ENCODE measurements at regions not wholly inside any gene's neighbourhood (a gene's known extent, or its start where the extent isn't known, plus 50 kb on each side); places are given as distances from the start of the nearest gene placed in this dataset.

DNA sequence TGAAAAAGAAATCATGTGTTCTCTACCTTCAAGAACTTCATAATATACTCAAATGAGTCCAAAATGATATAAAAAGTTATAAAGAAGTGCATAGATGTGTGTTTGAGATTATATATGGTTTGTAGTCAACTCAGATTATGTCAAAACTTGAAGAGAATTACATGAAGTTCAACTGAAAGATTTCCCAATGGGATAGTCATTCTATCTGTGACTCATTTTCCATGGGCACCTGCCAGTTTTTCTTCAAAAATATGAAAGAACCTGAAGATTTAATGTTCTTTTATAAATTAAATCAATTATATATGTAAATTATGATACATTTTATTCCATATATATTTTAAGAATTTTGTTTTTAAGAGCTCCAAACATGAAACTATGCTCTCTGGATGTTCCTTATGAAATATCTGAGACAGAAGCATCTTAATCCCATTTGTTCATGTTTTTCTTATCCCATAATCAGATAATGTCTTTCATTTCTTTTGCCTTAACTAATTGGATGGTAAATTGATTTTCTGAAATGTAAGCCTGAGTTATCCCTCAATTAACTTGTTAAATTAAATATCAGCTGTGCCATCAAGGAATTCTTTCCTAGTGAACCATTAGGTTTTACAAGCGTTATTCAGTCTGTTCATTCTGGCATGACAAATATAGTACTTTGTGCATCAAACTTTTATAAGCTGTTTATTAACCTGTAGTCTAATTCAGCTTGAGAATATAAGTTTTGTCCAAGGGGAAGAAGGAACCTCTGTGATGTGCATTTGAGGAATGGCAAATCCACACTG lies 387.1 kb downstream of the IPMK start:
- CTCF ChIA-PET = no interaction called here
- ATAC-seq = no peak
- H3K9me3 Mint-ChIP-seq = peaks cover 0 to 2% (median 0%) of the 10 kb centered on the region in 11 donors
- H3K4me1 Mint-ChIP-seq = no peaks in the 10 kb centered on the region
- no peak overlapping the region for H3K4me3 Mint-ChIP-seq
- no peaks in the 10 kb centered on the region for H3K36me3 ChIP-seq (ENCODE audit: control insufficient read depth in 2 of 3, insufficient read depth in 3 of 3, low read length in 3 of 3)
- intact Hi-C loops (cut with micrococcal nuclease) = no loop called here
- no peaks in the 10 kb centered on the region for H3K9me3 ChIP-seq (ENCODE audit: control insufficient read depth in 2 of 3, low read length in 3 of 3)
- no peaks in the 10 kb centered on the region for H3K27me3 ChIP-seq (ENCODE audit: control insufficient read depth in 2 of 2, insufficient read depth in 2 of 2, low read length in 2 of 2)
- no peaks in the 10 kb centered on the region for H3K36me3 Mint-ChIP-seq
- H3K27ac ChIP-seq (ENCODE audit: low read depth, low read length) = no peak overlapping the region
- no peak overlapping the region for H3K4me3 ChIP-seq (ENCODE audit: low read length)
- no peaks in the 10 kb centered on the region for H3K4me1 ChIP-seq (ENCODE audit: control insufficient read depth in 2 of 2, insufficient read depth in 2 of 2, low read length in 2 of 2)
- DNase-seq = no peak
- POLR2A ChIA-PET = no interaction called here
- no peak overlapping the region for H3K27ac Mint-ChIP-seq
- H3K27me3 Mint-ChIP-seq = no peaks in the 10 kb centered on the region

DNA sequence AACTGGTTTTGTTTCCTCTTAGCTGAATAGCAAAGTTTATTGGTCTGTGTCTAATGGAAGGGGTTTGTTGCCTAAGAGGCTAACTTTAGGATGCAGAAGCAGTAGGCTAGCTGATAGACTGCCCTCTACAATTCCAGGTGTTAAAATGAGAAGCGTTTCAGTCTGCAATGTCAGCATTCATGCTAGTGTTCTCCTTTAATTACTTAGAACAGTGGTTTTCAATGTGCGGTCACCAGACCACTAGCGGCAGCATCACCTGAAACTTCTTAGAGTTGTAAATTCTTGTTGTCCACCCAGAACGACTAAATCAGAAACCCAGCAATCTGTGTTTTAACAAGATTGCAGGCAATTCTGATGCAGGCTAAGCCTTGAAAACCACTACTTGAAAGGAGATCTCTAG lies 392.9 kb downstream of the IPMK start:
- DNase-seq (no peak), ATAC-seq (no peak)
- Histone ChIP-seq H3K4me3 (ENCODE audit: low read length) (no peak overlapping the region), H3K27me3 (ENCODE audit: control insufficient read depth in 2 of 2, insufficient read depth in 2 of 2, low read length in 2 of 2) (no peaks in the 10 kb centered on the region), H3K4me1 (ENCODE audit: control insufficient read depth in 2 of 2, insufficient read depth in 2 of 2, low read length in 2 of 2) (no peaks in the 10 kb centered on the region), H3K27ac (ENCODE audit: low read depth, low read length) (no peak overlapping the region), H3K36me3 (ENCODE audit: control insufficient read depth in 2 of 3, insufficient read depth in 3 of 3, low read length in 3 of 3) (no peaks in the 10 kb centered on the region), H3K9me3 (ENCODE audit: control insufficient read depth in 2 of 3, low read length in 3 of 3) (no peaks in the 10 kb centered on the region)
- H3K9me3 Mint-ChIP-seq = peaks cover 0 to 14% (median 2%) of the 10 kb centered on the region in 11 donors
- ChIA-PET POLR2A (no interaction called here), CTCF (no interaction called here)
- intact Hi-C loops (cut with micrococcal nuclease) = no loop called here
- no peak overlapping the region for H3K27ac Mint-ChIP-seq
- no peaks in the 10 kb centered on the region for H3K27me3 Mint-ChIP-seq
- H3K4me3 Mint-ChIP-seq = no peak overlapping the region
- H3K36me3 Mint-ChIP-seq = no peaks in the 10 kb centered on the region
- no peaks in the 10 kb centered on the region for H3K4me1 Mint-ChIP-seq

DNA sequence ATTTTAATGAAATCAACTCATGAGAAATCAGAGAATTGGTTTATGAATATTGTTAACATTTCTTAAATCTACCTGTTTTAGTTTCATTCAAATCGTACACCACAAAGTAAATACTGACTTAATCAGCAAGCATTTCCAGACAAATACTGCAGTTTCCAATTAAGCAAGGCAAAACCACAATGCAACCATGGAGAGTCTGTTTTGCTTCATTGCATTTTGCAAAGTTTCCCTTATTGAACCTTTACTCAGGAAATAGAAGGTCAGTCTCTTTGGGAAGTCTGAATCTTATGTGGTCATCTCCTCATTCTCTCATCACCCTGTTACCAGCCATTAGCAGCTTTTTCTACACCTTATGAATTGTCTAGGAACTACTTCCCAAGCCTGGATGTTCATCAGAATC lies 400.5 kb downstream of the IPMK start:
- intact Hi-C loops (cut with micrococcal nuclease) = no loop called here

GRCh38 chr10:57864765-57865680 lies 402.7 kb downstream of the IPMK start:
- H3K9me3 Mint-ChIP-seq = peaks cover 0 to 13% (median 2%) of the 10 kb centered on the region in 11 donors
- no peak overlapping the region for H3K4me3 Mint-ChIP-seq
- H3K27me3 ChIP-seq (ENCODE audit: control insufficient read depth in 2 of 2, insufficient read depth in 2 of 2, low read length in 2 of 2) = no peaks in the 10 kb centered on the region
- no peaks in the 10 kb centered on the region for H3K4me1 Mint-ChIP-seq
- H3K9me3 ChIP-seq (ENCODE audit: control insufficient read depth in 2 of 3, low read length in 3 of 3) = no peaks in the 10 kb centered on the region
- no peak overlapping the region for H3K27ac Mint-ChIP-seq
- ATAC-seq (no peak), DNase-seq (no peak)
- H3K4me3 ChIP-seq (ENCODE audit: low read length) = no peak overlapping the region
- POLR2A ChIA-PET = no interaction called here
- H3K4me1 ChIP-seq (ENCODE audit: control insufficient read depth in 2 of 2, insufficient read depth in 2 of 2, low read length in 2 of 2) = no peaks in the 10 kb centered on the region
- CTCF ChIA-PET = no interaction called here
- no peak overlapping the region for H3K27ac ChIP-seq (ENCODE audit: low read depth, low read length)
- H3K27me3 Mint-ChIP-seq = no peaks in the 10 kb centered on the region
- no peaks in the 10 kb centered on the region for H3K36me3 ChIP-seq (ENCODE audit: control insufficient read depth in 2 of 3, insufficient read depth in 3 of 3, low read length in 3 of 3)
- intact Hi-C loops (cut with micrococcal nuclease) = no loop called here
- peaks cover 0 to 4% (median 0%) of the 10 kb centered on the region in 5 donors for H3K36me3 Mint-ChIP-seq

More for the DNA sequence above, 400.5 kb downstream of the IPMK start:
- Histone ChIP-seq H3K9me3 (ENCODE audit: control insufficient read depth in 2 of 3, low read length in 3 of 3) (no peaks in the 10 kb centered on the region), H3K27ac (ENCODE audit: low read depth, low read length) (no peak overlapping the region), H3K36me3 (ENCODE audit: control insufficient read depth in 2 of 3, insufficient read depth in 3 of 3, low read length in 3 of 3) (no peaks in the 10 kb centered on the region), H3K27me3 (ENCODE audit: control insufficient read depth in 2 of 2, insufficient read depth in 2 of 2, low read length in 2 of 2) (no peaks in the 10 kb centered on the region), H3K4me1 (ENCODE audit: control insufficient read depth in 2 of 2, insufficient read depth in 2 of 2, low read length in 2 of 2) (no peaks in the 10 kb centered on the region), H3K4me3 (ENCODE audit: low read length) (no peak overlapping the region)
- CTCF ChIA-PET = no interaction called here
- Mint-ChIP-seq H3K27ac (no peak overlapping the region), H3K36me3 (no peaks in the 10 kb centered on the region), H3K4me1 (no peaks in the 10 kb centered on the region), H3K9me3 (peaks cover 0 to 21% (median 5%) of the 10 kb centered on the region in 11 donors), H3K4me3 (no peak overlapping the region), H3K27me3 (no peaks in the 10 kb centered on the region)
- DNase-seq (no peak), ATAC-seq (no peak)
- POLR2A ChIA-PET = no interaction called here

DNA sequence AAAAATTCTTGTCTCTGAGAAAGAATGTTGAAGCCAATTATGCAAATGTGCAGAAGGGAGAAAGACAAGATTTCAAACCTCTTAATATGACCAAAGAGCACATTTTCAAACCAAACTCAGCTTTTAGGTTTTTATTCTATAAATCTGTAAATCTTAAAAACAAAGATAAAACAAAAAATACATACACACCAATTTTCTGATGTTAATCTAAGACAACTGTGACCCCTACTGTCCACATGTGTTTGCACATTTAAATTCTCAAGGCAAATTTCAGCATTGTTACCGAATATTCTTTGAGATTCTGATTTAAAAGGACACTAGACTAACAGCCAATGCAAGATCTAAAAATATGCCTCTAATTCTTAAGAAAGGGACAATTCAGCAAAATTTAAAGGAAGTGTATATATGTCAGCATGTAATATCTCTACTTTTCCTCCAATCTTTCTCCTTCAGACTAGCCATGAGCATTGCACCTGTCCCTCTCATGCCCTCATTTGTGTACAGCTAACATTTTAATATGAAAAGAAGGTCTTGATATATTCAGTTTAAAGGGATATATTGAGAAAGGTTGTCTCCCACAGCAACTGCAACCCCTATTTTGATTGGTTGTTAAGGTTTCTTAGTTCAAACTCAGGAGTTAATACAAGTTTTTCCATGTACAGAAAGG lies 417.9 kb downstream of the IPMK start:
- ChIA-PET POLR2A (no interaction called here), CTCF (no interaction called here)
- intact Hi-C loops (cut with micrococcal nuclease) = no loop called here
- Mint-ChIP-seq H3K36me3 (no peaks in the 10 kb centered on the region), H3K27me3 (no peaks in the 10 kb centered on the region), H3K4me1 (no peaks in the 10 kb centered on the region), H3K4me3 (no peak overlapping the region), H3K27ac (no peak overlapping the region), H3K9me3 (peaks cover 0 to 3% (median 0%) of the 10 kb centered on the region in 11 donors)
- Histone ChIP-seq H3K27ac (ENCODE audit: low read depth, low read length) (no peak overlapping the region), H3K4me3 (ENCODE audit: low read length) (no peak overlapping the region), H3K9me3 (ENCODE audit: control insufficient read depth in 2 of 3, low read length in 3 of 3) (no peaks in the 10 kb centered on the region), H3K4me1 (ENCODE audit: control insufficient read depth in 2 of 2, insufficient read depth in 2 of 2, low read length in 2 of 2) (no peaks in the 10 kb centered on the region), H3K27me3 (ENCODE audit: control insufficient read depth in 2 of 2, insufficient read depth in 2 of 2, low read length in 2 of 2) (no peaks in the 10 kb centered on the region), H3K36me3 (ENCODE audit: control insufficient read depth in 2 of 3, insufficient read depth in 3 of 3, low read length in 3 of 3) (no peaks in the 10 kb centered on the region)
- DNase-seq = no peak
- no peak for ATAC-seq

DNA sequence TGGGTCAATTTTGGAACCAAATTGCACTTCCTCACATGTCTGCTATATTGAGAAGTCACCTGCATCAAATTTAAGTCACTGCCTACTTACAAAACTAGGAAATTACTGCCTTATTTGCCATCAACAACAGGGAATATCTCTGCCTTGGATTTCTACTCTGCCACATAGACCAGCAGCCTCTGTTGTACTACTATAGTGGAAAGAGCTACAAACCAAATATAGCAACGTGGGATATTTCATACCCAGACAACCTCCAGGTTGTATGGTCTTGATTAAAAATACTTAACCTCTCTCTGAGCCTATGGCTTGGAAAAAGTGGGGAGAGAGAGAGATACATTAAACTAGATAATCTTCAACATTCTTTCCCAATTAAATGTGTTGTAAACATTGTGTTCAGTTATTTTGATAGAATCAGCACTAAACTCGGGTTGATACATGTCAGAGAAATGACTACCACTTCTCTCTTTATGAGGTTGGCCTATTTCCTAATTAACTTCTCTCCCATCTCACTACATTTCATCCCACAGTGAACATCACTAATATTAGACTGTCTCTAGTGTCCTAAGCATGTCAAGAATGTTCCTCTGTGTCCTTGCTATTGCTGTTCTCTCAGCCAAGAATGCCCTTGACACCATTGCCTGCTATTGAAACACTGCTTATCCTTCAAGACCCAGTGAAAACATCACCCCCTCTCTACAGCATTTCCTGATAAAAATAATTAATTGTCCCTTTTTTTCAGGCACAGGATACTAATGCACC lies 421.2 kb downstream of the IPMK start:
- H3K9me3 ChIP-seq (ENCODE audit: control insufficient read depth in 2 of 3, low read length in 3 of 3) = no peaks in the 10 kb centered on the region
- no peaks in the 10 kb centered on the region for H3K4me1 ChIP-seq (ENCODE audit: control insufficient read depth in 2 of 2, insufficient read depth in 2 of 2, low read length in 2 of 2)
- no peak overlapping the region for H3K4me3 Mint-ChIP-seq
- H3K36me3 ChIP-seq (ENCODE audit: control insufficient read depth in 2 of 3, insufficient read depth in 3 of 3, low read length in 3 of 3) = no peaks in the 10 kb centered on the region
- ChIA-PET CTCF (no interaction called here), POLR2A (no interaction called here)
- ATAC-seq (no peak), DNase-seq (no peak)
- no peak overlapping the region for H3K4me3 ChIP-seq (ENCODE audit: low read length)
- H3K27me3 ChIP-seq (ENCODE audit: control insufficient read depth in 2 of 2, insufficient read depth in 2 of 2, low read length in 2 of 2) = no peaks in the 10 kb centered on the region
- H3K27me3 Mint-ChIP-seq = no peaks in the 10 kb centered on the region
- H3K4me1 Mint-ChIP-seq = no peaks in the 10 kb centered on the region
- intact Hi-C loops (cut with micrococcal nuclease) = no loop called here
- no peaks in the 10 kb centered on the region for H3K36me3 Mint-ChIP-seq
- H3K27ac ChIP-seq (ENCODE audit: low read depth, low read length) = no peak overlapping the region
- H3K27ac Mint-ChIP-seq = no peak overlapping the region
- H3K9me3 Mint-ChIP-seq = peaks cover 0 to 4% (median 0%) of the 10 kb centered on the region in 11 donors
